B cell (primary cell): ENCODE measurements at regions not wholly inside any gene's neighbourhood (a gene's known extent, or its start where the extent isn't known, plus 50 kb on each side); places are given as distances from the start of the nearest gene placed in this dataset.

Experiments
- ATAC-seq: fragments of 200-7000 bp; cut with Tn5 transposase; one replicate; pipeline ENCODE4 v1.10.0; 2021; ENCODE audit warnings: low read depth, mild to moderate bottlenecking, moderate number of reproducible peaks, moderate library complexity
- CTCF ChIA-PET: fragments of 350-600 bp; sonication (Branson Sonifier 250); formaldehyde crosslinking; loops from one replicate; lab custom pipeline; 2021; ENCODE audit warnings: antibody characterized with exemption, inconsistent platforms; lab: Charles Lee
- POLR2A ChIA-PET: fragments of 350-600 bp; sonication (Branson Sonifier 250); formaldehyde crosslinking; loops from one replicate; lab custom pipeline; 2021; ENCODE audit warnings: antibody characterized with exemption; lab: Charles Lee
- DNase-seq: peaks from one replicate; pipeline ENCODE4 v3.0.0; 2013
- H2AFZ ChIP-seq: 2 replicates; pipeline ENCODE4 v1.6.1; 2012; ENCODE audit warnings: mild to moderate bottlenecking, low read depth, low read length; ENCODE audit not compliant: insufficient read depth, poor library complexity, severe bottlenecking
- H3K27ac ChIP-seq, 2 donors: 1 replicate in 1 of 2; 2 replicates in 1 of 2; pipeline ENCODE4 v1.5.1; 2012 to 2013; ENCODE audit warnings: low read length in 2 of 2, mild to moderate bottlenecking in 2 of 2, moderate library complexity in 1 of 2
- H3K27me3 ChIP-seq, 4 experiments: fragments of 200-600 bp in 1 of 4; sonication (generic) in 1 of 4; replicated peaks in 1 of 4; 1 replicate in 2 of 4; 2 replicates in 2 of 4; pipeline versions ENCODE4 v1.6.1 to v1.7.0; 2013 to 2016; ENCODE audit warnings: low read length in 3 of 4, mild to moderate bottlenecking in 2 of 4, mixed read lengths in 1 of 4, moderate library complexity in 1 of 4; ENCODE audit not compliant: insufficient read depth in 4 of 4, control insufficient read depth in 3 of 4; ENCODE audit errors: control extremely low read depth in 1 of 4
- H3K36me3 ChIP-seq, 2 experiments: replicated peaks in 1 of 2; 1 replicate in 1 of 2; 2 replicates in 1 of 2; pipeline versions ENCODE4 v1.6.1 to v1.7.1; 2013; ENCODE audit warnings: low read length in 1 of 2; ENCODE audit not compliant: insufficient read depth in 2 of 2, control insufficient read depth in 1 of 2; ENCODE audit errors: control extremely low read depth in 1 of 2, extremely low read depth in 1 of 2
- H3K4me1 ChIP-seq, 2 donors: fragments of 200-600 bp in 1 of 2; sonication (generic) in 1 of 2; 1 replicate in 1 of 2; 2 replicates in 1 of 2; pipeline versions ENCODE4 v1.5.1 to v1.6.1; 2013 to 2017; ENCODE audit warnings: low read length in 2 of 2; ENCODE audit not compliant: control insufficient read depth in 2 of 2, insufficient read depth in 2 of 2
- H3K4me2 ChIP-seq: replicated peaks from 2 replicates; pipeline ENCODE3; 2012; ENCODE audit warnings: mild to moderate bottlenecking, low read depth, low read length; ENCODE audit not compliant: poor library complexity, severe bottlenecking
- H3K4me3 ChIP-seq, 5 experiments: fragments of 200-600 bp in 1 of 5; sonication (generic) in 1 of 5; 1 replicate in 3 of 5; 2 replicates in 2 of 5; pipeline versions ENCODE4 v1.5.1 to v1.7.0; 2011 to 2016; ENCODE audit warnings: low read length in 4 of 5, mild to moderate bottlenecking in 4 of 5, low read depth in 2 of 5, control low read depth in 1 of 5, moderate library complexity in 1 of 5; ENCODE audit not compliant: insufficient read depth in 1 of 5; ENCODE audit errors: control extremely low read depth in 1 of 5, extremely low read depth in 1 of 5
- H3K79me2 ChIP-seq: fragments of 200-600 bp; sonication (generic); one replicate; pipeline ENCODE4 v1.6.0; 2016; ENCODE audit warnings: low read length; ENCODE audit not compliant: control insufficient read depth, insufficient read depth
- H3K9ac ChIP-seq: fragments of 200-600 bp; sonication (generic); 2 replicates; pipeline ENCODE4 v1.6.1; 2017; ENCODE audit warnings: mild to moderate bottlenecking, low read length, moderate library complexity
- H3K9me3 ChIP-seq, 3 donors: one replicate each; pipeline versions ENCODE4 v1.6.1 to v1.7.1; 2013; ENCODE audit warnings: low read length in 2 of 3; ENCODE audit not compliant: control insufficient read depth in 2 of 3, insufficient read depth in 1 of 3; ENCODE audit errors: control extremely low read depth in 1 of 3
- H4K20me1 ChIP-seq: 2 replicates; pipeline ENCODE4 v1.6.0; 2012; ENCODE audit warnings: mild to moderate bottlenecking, low read length; ENCODE audit not compliant: insufficient read depth, control insufficient read depth, poor library complexity, severe bottlenecking
- H3K27ac Mint-ChIP-seq: one replicate; pipeline ENCODE4 v1.8.0; 2021; ENCODE audit warnings: mixed read lengths
- H3K27me3 Mint-ChIP-seq: one replicate; pipeline ENCODE4 v1.8.0; 2021; ENCODE audit warnings: mixed read lengths
- H3K4me1 Mint-ChIP-seq: one replicate; pipeline ENCODE4 v1.8.0; 2021; ENCODE audit warnings: mixed read lengths
- H3K4me3 Mint-ChIP-seq: one replicate; pipeline ENCODE4 v1.8.0; 2021; ENCODE audit warnings: mixed read lengths
- H3K9me3 Mint-ChIP-seq: one replicate; pipeline ENCODE4 v1.8.0; 2022; ENCODE audit warnings: mixed read lengths; ENCODE audit not compliant: insufficient read depth
- CTCF ChIP-seq: fragments of 200-600 bp; IDR thresholded peaks from one replicate; pipeline ENCODE4 v1.8.0; 2022; ENCODE audit warnings: antibody characterized with exemption, mild to moderate bottlenecking
- EZH2 ChIP-seq: IDR thresholded peaks from 2 replicates; pipeline ENCODE4 v1.6.1; 2012; ENCODE audit warnings: borderline replicate concordance, low read depth, mild to moderate bottlenecking, moderate library complexity, low read length; ENCODE audit not compliant: insufficient read depth, poor library complexity, severe bottlenecking
- WGBS: methylation state at CpG from one replicate; pipeline ENCODE4 v1.1.5; 2013; ENCODE audit warnings: missing lambda C conversion rate; ENCODE audit not compliant: insufficient coverage; 5-methylcytosine and 5-hydroxymethylcytosine counted together
- intact Hi-C: fragments of 100-400 bp; cut with micrococcal nuclease; formaldehyde crosslinking; loops from one replicate; pipeline ENCODE4 v1.10.0; 2022

DNA sequence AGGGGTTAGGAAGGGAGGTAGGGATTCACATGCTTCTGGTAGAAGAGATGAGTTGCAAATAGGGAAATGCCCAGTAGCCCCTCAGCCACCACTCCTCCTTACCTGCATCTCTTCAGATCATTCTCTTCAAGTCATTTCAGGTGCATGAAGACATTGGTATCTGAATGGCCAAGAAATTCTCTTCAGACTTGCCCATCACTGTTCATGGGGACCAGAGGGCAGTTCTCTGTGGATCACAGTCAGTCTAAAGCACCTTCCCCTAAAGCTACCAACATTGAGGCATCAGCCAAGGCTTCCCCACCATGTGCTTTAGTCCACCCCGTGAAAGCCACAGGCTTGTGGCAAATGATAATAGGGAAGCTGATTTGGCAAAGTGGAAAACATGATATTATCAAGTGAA is 319.4 kb upstream of the ZNF32 start:
- Histone ChIP-seq H4K20me1 (no peaks in the 10 kb centered on the region), H3K4me1 (no peaks in the 10 kb centered on the region), H3K4me2 (no peak overlapping the region), H2AFZ (no peak overlapping the region), H3K79me2 (no peaks in the 10 kb centered on the region), H3K27me3 (peaks cover 0 to 5% (median 0%) of the 10 kb centered on the region in 4 experiments), H3K4me3 (no peak overlapping the region), H3K9me3 (peaks cover 0 to 16% (median 0%) of the 10 kb centered on the region in 3 donors), H3K36me3 (no peaks in the 10 kb centered on the region), H3K27ac (no peak overlapping the region), H3K9ac (no peak overlapping the region)
- Mint-ChIP-seq H3K4me3 (no peak overlapping the region), H3K4me1 (peaks cover 4% of the 10 kb centered on the region), H3K9me3 (no peaks in the 10 kb centered on the region), H3K27me3 (peaks cover 24% of the 10 kb centered on the region), H3K27ac (no peak overlapping the region)
- POLR2A ChIA-PET, result no interaction called here
- no peak for TF ChIP-seq EZH2
- TF ChIP-seq CTCF, result no peak
- no CpG with 5 or more reads among the region's 1 CpG for WGBS
- CTCF ChIA-PET, result no interaction called here
- DNase-seq (no peak), ATAC-seq (no peak)
- intact Hi-C loops, result no loop called here

DNA sequence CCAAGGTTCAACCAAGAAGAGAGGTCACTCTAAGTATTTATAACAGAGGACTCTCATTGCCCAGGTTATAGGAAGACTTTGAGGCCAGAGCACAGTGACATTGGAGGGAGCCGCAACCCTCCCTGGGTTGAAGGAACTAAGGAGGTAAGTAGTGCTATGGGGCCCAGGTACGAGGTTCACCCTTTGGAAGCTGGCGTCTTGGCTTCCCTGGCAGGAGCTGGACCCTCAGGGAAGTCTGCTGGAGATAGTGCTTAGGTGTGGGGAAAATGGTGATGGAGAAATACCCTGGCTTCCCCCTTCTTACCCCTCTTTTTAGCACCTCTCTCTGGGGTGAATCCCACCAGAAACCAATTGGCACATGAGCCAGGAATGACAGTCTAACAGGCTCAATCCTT is 317.9 kb upstream of the ZNF32 start:
- H3K79me2 ChIP-seq, result no peaks in the 10 kb centered on the region
- peaks cover 0 to 5% (median 0%) of the 10 kb centered on the region in 4 experiments for H3K27me3 ChIP-seq
- no peaks in the 10 kb centered on the region for H3K4me1 ChIP-seq
- TF ChIP-seq CTCF (no peak), EZH2 (no peak)
- Mint-ChIP-seq H3K27me3 (peaks cover 31% of the 10 kb centered on the region), H3K4me3 (no peak overlapping the region), H3K27ac (no peak overlapping the region), H3K4me1 (peaks cover 4% of the 10 kb centered on the region), H3K9me3 (no peaks in the 10 kb centered on the region)
- H3K9me3 ChIP-seq, result peaks cover 0 to 18% (median 0%) of the 10 kb centered on the region in 3 donors
- 100% methylated on average over 1 of the region's 3 CpGs for WGBS
- ChIA-PET CTCF (no interaction called here), POLR2A (no interaction called here)
- H3K27ac ChIP-seq, result no peak overlapping the region
- no peak overlapping the region for H2AFZ ChIP-seq
- H3K36me3 ChIP-seq, result no peaks in the 10 kb centered on the region
- no peaks in the 10 kb centered on the region for H4K20me1 ChIP-seq
- intact Hi-C loops, result no loop called here
- H3K4me2 ChIP-seq, result no peak overlapping the region
- no peak for DNase-seq
- no peak for ATAC-seq
- no peak overlapping the region for H3K4me3 ChIP-seq
- H3K9ac ChIP-seq, result no peak overlapping the region
